ENCODE measurements at regions not wholly inside any gene's neighbourhood (a gene's known extent, or its start where the extent isn't known, plus 50 kb on each side); places are given as distances from the start of the nearest gene placed in this dataset.

GRCh38 chr1:166343276-166343675 lies 176.5 kb upstream of the FAM78B start:
- Mint-ChIP-seq H3K27me3 (ENCODE audit: unreplicated experiment) (no peaks in the 10 kb centered on the region), H3K4me3 (ENCODE audit: unreplicated experiment) (no peak overlapping the region), H3K36me3 (ENCODE audit: unreplicated experiment) (no peaks in the 10 kb centered on the region), H3K27ac (ENCODE audit: unreplicated experiment) (no peak overlapping the region), H3K9me3 (ENCODE audit: unreplicated experiment) (peaks cover 17% of the 10 kb centered on the region), H3K4me1 (ENCODE audit: unreplicated experiment) (no peaks in the 10 kb centered on the region)
- TF ChIP-seq, protein P1, sequence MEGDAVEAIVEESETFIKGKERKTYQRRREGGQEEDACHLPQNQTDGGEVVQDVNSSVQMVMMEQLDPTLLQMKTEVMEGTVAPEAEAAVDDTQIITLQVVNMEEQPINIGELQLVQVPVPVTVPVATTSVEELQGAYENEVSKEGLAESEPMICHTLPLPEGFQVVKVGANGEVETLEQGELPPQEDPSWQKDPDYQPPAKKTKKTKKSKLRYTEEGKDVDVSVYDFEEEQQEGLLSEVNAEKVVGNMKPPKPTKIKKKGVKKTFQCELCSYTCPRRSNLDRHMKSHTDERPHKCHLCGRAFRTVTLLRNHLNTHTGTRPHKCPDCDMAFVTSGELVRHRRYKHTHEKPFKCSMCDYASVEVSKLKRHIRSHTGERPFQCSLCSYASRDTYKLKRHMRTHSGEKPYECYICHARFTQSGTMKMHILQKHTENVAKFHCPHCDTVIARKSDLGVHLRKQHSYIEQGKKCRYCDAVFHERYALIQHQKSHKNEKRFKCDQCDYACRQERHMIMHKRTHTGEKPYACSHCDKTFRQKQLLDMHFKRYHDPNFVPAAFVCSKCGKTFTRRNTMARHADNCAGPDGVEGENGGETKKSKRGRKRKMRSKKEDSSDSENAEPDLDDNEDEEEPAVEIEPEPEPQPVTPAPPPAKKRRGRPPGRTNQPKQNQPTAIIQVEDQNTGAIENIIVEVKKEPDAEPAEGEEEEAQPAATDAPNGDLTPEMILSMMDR (IDR thresholded peaks at IDR 0.05) = no peak
- DNase-seq (ENCODE audit: extremely low spot score, unreplicated experiment) = no peak

GRCh38 chr1:166350490-166350889 lies 183.7 kb upstream of the FAM78B start:
- TF ChIP-seq, protein P1 (IDR thresholded peaks at IDR 0.05) = no peak
- H3K4me3 Mint-ChIP-seq (ENCODE audit: unreplicated experiment) = no peak overlapping the region
- H3K27ac Mint-ChIP-seq (ENCODE audit: unreplicated experiment) = no peak overlapping the region
- no peaks in the 10 kb centered on the region for H3K36me3 Mint-ChIP-seq (ENCODE audit: unreplicated experiment)
- peaks cover 17% of the 10 kb centered on the region for H3K9me3 Mint-ChIP-seq (ENCODE audit: unreplicated experiment)
- no peak for DNase-seq (ENCODE audit: extremely low spot score, unreplicated experiment)
- H3K27me3 Mint-ChIP-seq (ENCODE audit: unreplicated experiment) = no peaks in the 10 kb centered on the region
- no peaks in the 10 kb centered on the region for H3K4me1 Mint-ChIP-seq (ENCODE audit: unreplicated experiment)

DNA sequence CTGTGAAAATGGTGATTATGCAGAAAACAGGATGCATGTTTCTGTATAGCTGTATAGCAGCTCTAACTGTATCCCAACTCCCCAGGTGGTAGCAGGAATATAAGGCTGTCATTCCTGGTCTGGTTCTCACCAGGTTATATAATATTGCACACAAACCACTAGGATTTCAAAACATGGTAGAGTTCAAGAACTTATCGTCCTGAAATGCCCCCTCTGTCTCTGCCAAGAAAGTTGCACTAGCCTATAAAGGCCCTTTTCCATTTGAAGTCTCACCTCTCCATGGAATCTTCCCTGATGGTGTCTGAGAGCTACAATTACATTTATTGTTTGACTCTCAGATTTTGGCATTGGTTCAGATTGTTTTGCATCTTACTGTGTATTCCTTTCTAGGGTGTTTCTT lies 184.9 kb upstream of the FAM78B start:
- no peak overlapping the region for H3K4me3 Mint-ChIP-seq (ENCODE audit: unreplicated experiment)
- H3K4me1 Mint-ChIP-seq (ENCODE audit: unreplicated experiment) = no peaks in the 10 kb centered on the region
- TF ChIP-seq, protein P1 (IDR thresholded peaks at IDR 0.05) = no peak
- no peaks in the 10 kb centered on the region for H3K36me3 Mint-ChIP-seq (ENCODE audit: unreplicated experiment)
- no peak for DNase-seq (ENCODE audit: extremely low spot score, unreplicated experiment)
- H3K27me3 Mint-ChIP-seq (ENCODE audit: unreplicated experiment) = no peaks in the 10 kb centered on the region
- H3K27ac Mint-ChIP-seq (ENCODE audit: unreplicated experiment) = no peak overlapping the region
- peaks cover 12% of the 10 kb centered on the region for H3K9me3 Mint-ChIP-seq (ENCODE audit: unreplicated experiment)

- Mint-ChIP-seq H3K36me3 (ENCODE audit: unreplicated experiment) (no peaks in the 10 kb centered on the region), H3K4me3 (ENCODE audit: unreplicated experiment) (no peak overlapping the region), H3K27me3 (ENCODE audit: unreplicated experiment) (no peaks in the 10 kb centered on the region), H3K9me3 (ENCODE audit: unreplicated experiment) (no peaks in the 10 kb centered on the region), H3K4me1 (ENCODE audit: unreplicated experiment) (no peaks in the 10 kb centered on the region), H3K27ac (ENCODE audit: unreplicated experiment) (no peak overlapping the region)
- TF ChIP-seq, protein P1 (IDR thresholded peaks at IDR 0.05) = no peak
- no peak for DNase-seq (ENCODE audit: extremely low spot score, unreplicated experiment)
These were observed 186.4 kb upstream of the FAM78B start for GRCh38 chr1:166353213-166353612.

GRCh38 chr1:166354406-166354805 lies 187.6 kb upstream of the FAM78B start:
- TF ChIP-seq, protein P1 (IDR thresholded peaks at IDR 0.05) = no peak
- H3K4me1 Mint-ChIP-seq (ENCODE audit: unreplicated experiment) = no peaks in the 10 kb centered on the region

More at GRCh38 chr1:166354406-166354805, 187.6 kb upstream of the FAM78B start:
- no peak overlapping the region for H3K4me3 Mint-ChIP-seq (ENCODE audit: unreplicated experiment)
- H3K36me3 Mint-ChIP-seq (ENCODE audit: unreplicated experiment) = no peaks in the 10 kb centered on the region
- no peaks in the 10 kb centered on the region for H3K9me3 Mint-ChIP-seq (ENCODE audit: unreplicated experiment)
- no peak for DNase-seq (ENCODE audit: extremely low spot score, unreplicated experiment)
- no peak overlapping the region for H3K27ac Mint-ChIP-seq (ENCODE audit: unreplicated experiment)
- H3K27me3 Mint-ChIP-seq (ENCODE audit: unreplicated experiment) = no peaks in the 10 kb centered on the region
